ENCODE measurements at regions not wholly inside any gene's neighbourhood (a gene's known extent, or its start where the extent isn't known, plus 50 kb on each side); places are given as distances from the start of the nearest gene placed in this dataset.

DNA sequence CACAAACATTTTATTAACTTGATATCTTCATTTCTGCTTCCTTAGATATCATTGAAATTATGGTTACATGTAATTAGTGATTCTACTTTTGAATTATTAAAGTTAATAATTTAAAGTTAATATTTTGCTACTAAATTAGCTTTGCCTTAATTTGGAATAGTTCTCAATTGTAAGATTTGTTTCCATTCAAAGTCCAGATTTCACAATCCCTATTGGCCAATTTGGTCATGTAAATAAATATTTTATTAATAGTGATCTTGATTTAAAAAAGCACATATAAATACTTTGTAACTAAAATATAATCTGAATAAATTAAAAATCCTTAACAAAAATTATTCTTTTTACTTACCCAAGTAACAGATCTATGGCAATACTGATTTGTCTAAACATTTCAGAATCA, 1558.6 kb downstream of the NCAM2 start:
- Histone ChIP-seq H3K27me3 (ENCODE audit: low read length) (no peaks in the 10 kb centered on the region), H3K79me2 (ENCODE audit: insufficient read depth, low read length) (no peaks in the 10 kb centered on the region), H3K4me2 (ENCODE audit: low read depth, low read length, poor library complexity, severe bottlenecking) (no peak overlapping the region), H3K9ac (ENCODE audit: low read length) (no peak overlapping the region), H4K20me1 (ENCODE audit: low read depth, low read length) (no peaks in the 10 kb centered on the region), H3F3A (ENCODE audit: insufficient read depth) (no peaks in the 10 kb centered on the region), H2AFZ (ENCODE audit: low read depth, low read length, severe bottlenecking) (no peak overlapping the region), H3K9me3 (ENCODE audit: insufficient read depth, low read length) (peaks cover 5% of the 10 kb centered on the region; the same call in 1 of the 2 replicates), H3K27ac (ENCODE audit: low read depth, low read length) (no peak overlapping the region), H3K9me2 (replicated peaks; ENCODE audit: insufficient read depth, low read length) (no peaks in the 10 kb centered on the region), H3K4me3 (ENCODE audit: insufficient read depth, low read length, poor library complexity, severe bottlenecking) (no peak overlapping the region), H3K36me3 (ENCODE audit: low read length) (no peaks in the 10 kb centered on the region)
- TF ChIP-seq, protein P1, sequence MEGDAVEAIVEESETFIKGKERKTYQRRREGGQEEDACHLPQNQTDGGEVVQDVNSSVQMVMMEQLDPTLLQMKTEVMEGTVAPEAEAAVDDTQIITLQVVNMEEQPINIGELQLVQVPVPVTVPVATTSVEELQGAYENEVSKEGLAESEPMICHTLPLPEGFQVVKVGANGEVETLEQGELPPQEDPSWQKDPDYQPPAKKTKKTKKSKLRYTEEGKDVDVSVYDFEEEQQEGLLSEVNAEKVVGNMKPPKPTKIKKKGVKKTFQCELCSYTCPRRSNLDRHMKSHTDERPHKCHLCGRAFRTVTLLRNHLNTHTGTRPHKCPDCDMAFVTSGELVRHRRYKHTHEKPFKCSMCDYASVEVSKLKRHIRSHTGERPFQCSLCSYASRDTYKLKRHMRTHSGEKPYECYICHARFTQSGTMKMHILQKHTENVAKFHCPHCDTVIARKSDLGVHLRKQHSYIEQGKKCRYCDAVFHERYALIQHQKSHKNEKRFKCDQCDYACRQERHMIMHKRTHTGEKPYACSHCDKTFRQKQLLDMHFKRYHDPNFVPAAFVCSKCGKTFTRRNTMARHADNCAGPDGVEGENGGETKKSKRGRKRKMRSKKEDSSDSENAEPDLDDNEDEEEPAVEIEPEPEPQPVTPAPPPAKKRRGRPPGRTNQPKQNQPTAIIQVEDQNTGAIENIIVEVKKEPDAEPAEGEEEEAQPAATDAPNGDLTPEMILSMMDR (IDR thresholded peaks at IDR 0.05; ENCODE audit: insufficient read depth, low read length, poor library complexity, severe bottlenecking) = no peak
- no peak for TF ChIP-seq EZH2phosphoT487 (conservative IDR thresholded peaks at IDR 0.05; ENCODE audit: low read length)

DNA sequence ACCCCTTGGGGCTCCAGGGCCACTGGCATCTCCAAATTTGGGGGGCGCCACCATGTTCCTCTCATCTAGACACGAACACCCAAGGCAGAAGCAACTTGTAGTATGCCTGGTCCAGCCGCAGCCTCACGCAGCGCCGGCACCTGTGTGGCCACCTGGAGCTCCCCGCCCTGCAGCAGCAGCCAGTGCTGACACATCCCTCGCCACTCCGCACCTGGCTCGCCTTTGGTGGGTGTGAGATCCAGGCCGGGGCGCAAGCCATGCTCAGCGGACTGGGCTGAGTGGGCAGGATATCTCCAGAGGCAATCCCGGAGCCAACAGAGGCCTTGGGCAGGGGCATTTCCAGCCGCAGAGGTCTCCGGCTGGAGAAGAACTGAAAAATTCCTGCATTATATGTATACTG, 1563.7 kb downstream of the NCAM2 start:
- H3K27me3 ChIP-seq (ENCODE audit: low read length) = no peaks in the 10 kb centered on the region
- no peaks in the 10 kb centered on the region for H3F3A ChIP-seq (ENCODE audit: insufficient read depth)
- no peak overlapping the region for H3K9ac ChIP-seq (ENCODE audit: low read length)
- H2AFZ ChIP-seq (ENCODE audit: low read depth, low read length, severe bottlenecking) = no peak overlapping the region
- TF ChIP-seq, protein P1 (IDR thresholded peaks at IDR 0.05; ENCODE audit: insufficient read depth, low read length, poor library complexity, severe bottlenecking) = no peak
- TF ChIP-seq EZH2phosphoT487 (conservative IDR thresholded peaks at IDR 0.05; ENCODE audit: low read length) = no peak
- no peaks in the 10 kb centered on the region for H3K9me2 ChIP-seq (replicated peaks; ENCODE audit: insufficient read depth, low read length)
- no peaks in the 10 kb centered on the region for H3K36me3 ChIP-seq (ENCODE audit: low read length)
- peaks cover 9% of the 10 kb centered on the region; the same call in 1 of the 2 replicates for H3K9me3 ChIP-seq (ENCODE audit: insufficient read depth, low read length)
- no peaks in the 10 kb centered on the region for H4K20me1 ChIP-seq (ENCODE audit: low read depth, low read length)
- no peak overlapping the region for H3K4me3 ChIP-seq (ENCODE audit: insufficient read depth, low read length, poor library complexity, severe bottlenecking)
- no peak overlapping the region for H3K27ac ChIP-seq (ENCODE audit: low read depth, low read length)
- no peaks in the 10 kb centered on the region for H3K79me2 ChIP-seq (ENCODE audit: insufficient read depth, low read length)
- no peak overlapping the region for H3K4me2 ChIP-seq (ENCODE audit: low read depth, low read length, poor library complexity, severe bottlenecking)

DNA sequence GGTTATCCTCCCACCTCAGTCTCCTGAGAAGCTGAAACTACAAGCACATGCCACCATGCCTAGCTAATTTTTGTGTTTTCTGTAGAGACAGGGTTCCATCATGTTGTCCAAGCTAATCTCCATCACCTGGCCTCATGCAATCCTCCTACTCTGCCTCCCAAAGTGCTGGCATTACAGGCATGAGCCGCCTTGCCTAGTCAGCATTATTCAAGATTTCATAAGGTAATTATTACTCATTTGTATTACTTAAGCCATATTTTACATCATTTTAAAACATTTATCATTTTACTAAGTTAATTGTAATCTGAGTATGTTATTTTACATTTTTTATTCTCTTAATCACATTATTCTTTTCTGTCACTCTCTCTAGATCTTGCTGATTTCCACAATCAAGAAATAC, 1575.6 kb downstream of the NCAM2 start:
- no peaks in the 10 kb centered on the region for H3K79me2 ChIP-seq (ENCODE audit: insufficient read depth, low read length)
- H3K9ac ChIP-seq (ENCODE audit: low read length) = no peak overlapping the region
- H3K4me2 ChIP-seq (ENCODE audit: low read depth, low read length, poor library complexity, severe bottlenecking) = no peak overlapping the region
- H3K4me3 ChIP-seq (ENCODE audit: insufficient read depth, low read length, poor library complexity, severe bottlenecking) = no peak overlapping the region
- H3K27ac ChIP-seq (ENCODE audit: low read depth, low read length) = no peak overlapping the region
- no peaks in the 10 kb centered on the region for H3K9me2 ChIP-seq (replicated peaks; ENCODE audit: insufficient read depth, low read length)
- H3K36me3 ChIP-seq (ENCODE audit: low read length) = no peaks in the 10 kb centered on the region
- H3K9me3 ChIP-seq (ENCODE audit: insufficient read depth, low read length) = no peaks in the 10 kb centered on the region
- H3K27me3 ChIP-seq (ENCODE audit: low read length) = no peaks in the 10 kb centered on the region
- H2AFZ ChIP-seq (ENCODE audit: low read depth, low read length, severe bottlenecking) = peak overlapping the region; percentile 85
- H4K20me1 ChIP-seq (ENCODE audit: low read depth, low read length) = no peaks in the 10 kb centered on the region
- TF ChIP-seq, protein P1 (IDR thresholded peaks at IDR 0.05; ENCODE audit: insufficient read depth, low read length, poor library complexity, severe bottlenecking) = no peak
- TF ChIP-seq EZH2phosphoT487 (conservative IDR thresholded peaks at IDR 0.05; ENCODE audit: low read length) = no peak
- H3F3A ChIP-seq (ENCODE audit: insufficient read depth) = peaks cover 5% of the 10 kb centered on the region; the same call in 1 of the 2 replicates
